Uterus (tissue), 3 donors: ENCODE measurements at regions not wholly inside any gene's neighbourhood (a gene's known extent, or its start where the extent isn't known, plus 50 kb on each side); places are given as distances from the start of the nearest gene placed in this dataset.

Experiments used
- DNase-seq, 2 donors: peaks; one replicate each; pipeline ENCODE4 v3.0.0-alpha.2; 2019 to 2020
- H3K27ac ChIP-seq, 2 donors: fragments of 200-600 bp; sonication (generic); 1 replicate in 1 of 2; 2 replicates in 1 of 2; pipeline ENCODE4 v1.5.1; 2016 to 2018
- H3K27me3 ChIP-seq, 2 donors: fragments of 200-600 bp; sonication (generic); one replicate each; pipeline ENCODE4 v1.5.1; 2018 to 2019; ENCODE audit warnings: control low read depth in 1 of 2
- H3K36me3 ChIP-seq, 2 donors: fragments of 200-600 bp; sonication (generic); one replicate each; pipeline ENCODE4 v1.5.1; 2019; ENCODE audit warnings: control low read depth in 1 of 2
- H3K4me1 ChIP-seq, 2 donors: fragments of 200-600 bp; sonication (generic); one replicate each; pipeline ENCODE4 v1.5.1; 2018 to 2019; ENCODE audit warnings: control low read depth in 1 of 2
- H3K4me3 ChIP-seq, 2 donors: fragments of 200-600 bp; sonication (generic); 1 replicate in 1 of 2; 2 replicates in 1 of 2; pipeline ENCODE4 v1.5.1; 2018 to 2019; ENCODE audit warnings: mild to moderate bottlenecking in 1 of 2
- H3K9me3 ChIP-seq, 2 donors: fragments of 200-600 bp; sonication (generic); one replicate each; pipeline ENCODE4 v1.5.1; 2019; ENCODE audit warnings: control low read depth in 1 of 2
- POLR2A ChIP-seq, 2 donors: fragments of 450-650 bp; IDR thresholded peaks; one replicate each; pipeline ENCODE4 v1.6.1; 2016; ENCODE audit warnings: antibody characterized with exemption in 2 of 2, mild to moderate bottlenecking in 1 of 2, moderate library complexity in 1 of 2
- intact Hi-C: fragments of 100-400 bp; cut with DNase I; formaldehyde crosslinking; loops from one replicate; pipeline ENCODE4 v1.15.1; 2023; ENCODE audit warnings: low total_unique reads
- TF ChIP-seq, protein P1 (sequence below), 4 experiments: fragments of 200-600 bp in 2 of 4; fragments of 450-650 bp in 2 of 4; sonication (generic) in 2 of 4; IDR thresholded peaks; one replicate each; pipeline ENCODE4 v1.5.1; 2016 to 2019; ENCODE audit warnings: antibody characterized with exemption in 4 of 4, mild to moderate bottlenecking in 2 of 4, moderate library complexity in 1 of 4
- donor health status: DM: yes; HTN: yes; CAD: no.

- Histone ChIP-seq H3K9me3 (no peaks in the 10 kb centered on the region), H3K36me3 (no peaks in the 10 kb centered on the region), H3K27ac (no peak overlapping the region), H3K4me1 (no peaks in the 10 kb centered on the region), H3K4me3 (no peak overlapping the region), H3K27me3 (no peaks in the 10 kb centered on the region)
- intact Hi-C loops = no loop called here
- DNase-seq = no peak
- TF ChIP-seq, protein P1, sequence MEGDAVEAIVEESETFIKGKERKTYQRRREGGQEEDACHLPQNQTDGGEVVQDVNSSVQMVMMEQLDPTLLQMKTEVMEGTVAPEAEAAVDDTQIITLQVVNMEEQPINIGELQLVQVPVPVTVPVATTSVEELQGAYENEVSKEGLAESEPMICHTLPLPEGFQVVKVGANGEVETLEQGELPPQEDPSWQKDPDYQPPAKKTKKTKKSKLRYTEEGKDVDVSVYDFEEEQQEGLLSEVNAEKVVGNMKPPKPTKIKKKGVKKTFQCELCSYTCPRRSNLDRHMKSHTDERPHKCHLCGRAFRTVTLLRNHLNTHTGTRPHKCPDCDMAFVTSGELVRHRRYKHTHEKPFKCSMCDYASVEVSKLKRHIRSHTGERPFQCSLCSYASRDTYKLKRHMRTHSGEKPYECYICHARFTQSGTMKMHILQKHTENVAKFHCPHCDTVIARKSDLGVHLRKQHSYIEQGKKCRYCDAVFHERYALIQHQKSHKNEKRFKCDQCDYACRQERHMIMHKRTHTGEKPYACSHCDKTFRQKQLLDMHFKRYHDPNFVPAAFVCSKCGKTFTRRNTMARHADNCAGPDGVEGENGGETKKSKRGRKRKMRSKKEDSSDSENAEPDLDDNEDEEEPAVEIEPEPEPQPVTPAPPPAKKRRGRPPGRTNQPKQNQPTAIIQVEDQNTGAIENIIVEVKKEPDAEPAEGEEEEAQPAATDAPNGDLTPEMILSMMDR (IDR thresholded peaks at IDR 0.05) = no peak
- TF ChIP-seq POLR2A (IDR thresholded peaks at IDR 0.05) = no peak
Observed at GRCh38 chr18:2331491-2331890, 239.8 kb downstream of the METTL4 start.

DNA sequence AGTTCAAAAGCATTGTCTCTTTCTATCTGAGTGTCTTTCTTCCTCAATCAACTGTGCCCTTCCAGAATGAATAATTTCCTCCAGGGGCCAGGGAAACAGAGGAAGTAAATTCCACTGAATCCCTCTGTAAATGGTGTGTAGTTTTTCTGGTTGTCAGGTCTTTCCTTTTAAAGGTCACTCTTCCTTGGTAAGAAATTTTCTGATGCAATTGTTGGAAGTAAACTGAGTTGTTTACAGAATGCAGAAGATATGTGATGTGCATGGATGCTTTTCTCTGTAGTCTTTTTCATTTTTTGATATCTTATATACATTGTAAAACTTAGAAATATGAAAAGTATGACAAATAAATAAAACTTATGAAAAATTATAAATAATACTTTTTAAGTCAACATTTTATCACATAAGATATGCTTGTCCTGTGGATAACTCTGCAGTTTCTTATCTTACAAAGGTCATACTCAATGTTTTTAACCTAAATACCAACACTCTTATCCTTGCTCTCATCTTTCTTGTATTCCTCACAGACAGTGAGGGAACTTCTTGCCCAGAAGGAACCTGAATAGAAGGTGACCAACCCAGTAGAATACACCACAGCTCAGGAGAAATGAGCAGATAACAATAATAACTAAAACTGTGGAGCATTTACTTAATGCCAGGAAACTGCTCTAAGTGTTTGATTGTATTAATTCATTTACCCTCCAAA lies 234.5 kb downstream of the METTL4 start:
- intact Hi-C loops = no loop called here
- TF ChIP-seq, protein P1 (IDR thresholded peaks at IDR 0.05) = no peak
- no peak for TF ChIP-seq POLR2A (IDR thresholded peaks at IDR 0.05)
- Histone ChIP-seq H3K4me3 (no peak overlapping the region), H3K27ac (no peak overlapping the region), H3K36me3 (no peaks in the 10 kb centered on the region), H3K9me3 (no peaks in the 10 kb centered on the region), H3K4me1 (no peaks in the 10 kb centered on the region), H3K27me3 (no peaks in the 10 kb centered on the region)
- DNase-seq = no peak

GRCh38 chr18:2337552-2338141 lies 233.7 kb downstream of the METTL4 start:
- TF ChIP-seq POLR2A (IDR thresholded peaks at IDR 0.05) = no peak
- TF ChIP-seq, protein P1 (IDR thresholded peaks at IDR 0.05) = peak in 2 of 4 experiments; percentile 10 to 20
- Histone ChIP-seq H3K9me3 (no peaks in the 10 kb centered on the region), H3K4me1 (no peaks in the 10 kb centered on the region), H3K27me3 (no peaks in the 10 kb centered on the region), H3K27ac (no peak overlapping the region), H3K36me3 (no peaks in the 10 kb centered on the region), H3K4me3 (no peak overlapping the region)
- intact Hi-C loops = no loop called here
- DNase-seq = peak in 1 of 2 donors; percentile 15

GRCh38 chr18:2338601-2339000 lies 232.7 kb downstream of the METTL4 start:
- H3K9me3 ChIP-seq = no peaks in the 10 kb centered on the region
- no peak overlapping the region for H3K27ac ChIP-seq
- intact Hi-C loops = no loop called here
- no peaks in the 10 kb centered on the region for H3K36me3 ChIP-seq
- DNase-seq = no peak
- H3K4me3 ChIP-seq = no peak overlapping the region
- TF ChIP-seq POLR2A (IDR thresholded peaks at IDR 0.05) = no peak
- no peaks in the 10 kb centered on the region for H3K27me3 ChIP-seq
- no peaks in the 10 kb centered on the region for H3K4me1 ChIP-seq

- no peaks in the 10 kb centered on the region for H3K9me3 ChIP-seq
- TF ChIP-seq, protein P1 (IDR thresholded peaks at IDR 0.05) = no peak
- no peak overlapping the region for H3K27ac ChIP-seq
- H3K36me3 ChIP-seq = no peaks in the 10 kb centered on the region
- intact Hi-C loops = no loop called here
- DNase-seq = no peak
- H3K27me3 ChIP-seq = no peaks in the 10 kb centered on the region
- no peaks in the 10 kb centered on the region for H3K4me1 ChIP-seq
- no peak overlapping the region for H3K4me3 ChIP-seq
Observed at GRCh38 chr18:2340335-2340734, 231.0 kb downstream of the METTL4 start.
